Natural killer cell treated with Interleukin-12 subunit alpha and Interleukin-12 subunit beta and Interleukin-15 and Interleukin-18, amount 100 ng/mL, for 72 hours (primary cell): ENCODE measurements at regions not wholly inside any gene's neighbourhood (a gene's known extent, or its start where the extent isn't known, plus 50 kb on each side); places are given as distances from the start of the nearest gene placed in this dataset.

Source experiments
- ATAC-seq, 2 donors: fragments of 150-1000 bp; cut with Tn5 transposase in 1 of 2; sonication (Bioruptor Pico), chemical (Tn5 transposase) in 1 of 2; 2 replicates each; pipeline ENCODE4 v1.10.0; 2021
- DNase-seq: peaks from one replicate; pipeline ENCODE4 v3.0.0; 2022; ENCODE audit warnings: low spot score
- H3K27ac Mint-ChIP-seq, 2 donors: 1 replicate in 1 of 2; 2 replicates in 1 of 2; pipeline ENCODE4 v1.8.0; 2022; ENCODE audit warnings: mixed read lengths in 2 of 2, mild to moderate bottlenecking in 1 of 2, moderate library complexity in 1 of 2
- H3K27me3 Mint-ChIP-seq, 2 donors: 1 replicate in 1 of 2; 2 replicates in 1 of 2; pipeline ENCODE4 v1.8.0; 2022; ENCODE audit warnings: mixed read lengths in 2 of 2
- H3K36me3 Mint-ChIP-seq: one replicate; pipeline ENCODE4 v1.8.0; 2022; ENCODE audit warnings: mixed read lengths
- H3K4me1 Mint-ChIP-seq, 2 donors: 1 replicate in 1 of 2; 2 replicates in 1 of 2; pipeline ENCODE4 v1.8.0; 2022; ENCODE audit warnings: low read depth in 2 of 2, mixed read lengths in 2 of 2, mild to moderate bottlenecking in 1 of 2
- H3K4me3 Mint-ChIP-seq: one replicate; pipeline ENCODE4 v1.8.0; 2022; ENCODE audit warnings: mixed read lengths
- H3K9me3 Mint-ChIP-seq: 2 replicates; pipeline ENCODE4 v1.8.0; 2022; ENCODE audit warnings: mixed read lengths

DNA sequence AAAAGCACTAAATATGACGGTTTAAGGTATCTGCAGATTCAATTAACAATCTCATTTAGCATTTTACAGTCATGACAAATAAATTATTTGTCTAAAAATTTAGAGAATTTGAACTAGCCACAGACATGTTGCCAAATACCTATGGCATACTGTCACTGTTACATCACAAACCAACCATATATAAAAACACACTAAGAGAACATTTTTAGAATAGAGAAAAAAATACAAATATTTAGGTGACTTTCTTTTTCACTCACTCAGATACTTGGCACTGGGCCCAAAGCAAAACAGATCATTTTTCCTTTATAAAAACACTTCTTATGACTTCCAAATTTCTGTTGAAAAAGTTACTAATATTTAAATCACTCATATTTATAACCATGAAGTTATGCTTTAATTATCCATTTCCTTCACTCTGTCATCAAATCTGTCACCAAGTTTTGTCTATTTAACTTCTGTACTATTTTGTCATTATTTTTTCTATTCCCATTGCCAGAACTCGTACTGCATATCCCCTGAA, 644.7 kb downstream of the OTOL1 start:
- no peaks in the 10 kb centered on the region for H3K4me1 Mint-ChIP-seq
- no peak overlapping the region for H3K4me3 Mint-ChIP-seq
- no peak for ATAC-seq
- no peaks in the 10 kb centered on the region for H3K27me3 Mint-ChIP-seq
- no peaks in the 10 kb centered on the region for H3K36me3 Mint-ChIP-seq
- DNase-seq = no peak
- no peak overlapping the region for H3K27ac Mint-ChIP-seq
- H3K9me3 Mint-ChIP-seq = peaks cover 3% of the 10 kb centered on the region

DNA sequence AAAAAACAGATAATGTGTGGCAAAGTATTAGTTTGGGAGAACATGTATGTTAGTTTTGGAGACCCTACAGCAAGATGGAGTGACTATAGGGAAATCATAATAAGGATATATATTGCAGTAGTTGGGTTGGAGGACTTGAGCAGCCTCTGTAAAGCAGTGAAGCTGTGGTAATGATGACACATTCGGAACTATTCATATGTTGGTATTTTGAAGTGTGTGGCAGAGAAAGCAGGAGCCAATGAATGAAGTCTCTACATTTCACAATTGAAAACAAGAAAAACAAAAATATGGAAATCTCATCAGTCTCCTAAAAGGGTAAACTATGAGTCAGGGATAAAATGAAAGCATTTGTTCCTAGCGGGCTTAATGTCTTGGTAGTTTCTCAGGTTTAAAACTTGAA, 645.9 kb downstream of the OTOL1 start:
- Mint-ChIP-seq H3K4me1 (no peaks in the 10 kb centered on the region), H3K27me3 (no peaks in the 10 kb centered on the region), H3K27ac (no peak overlapping the region), H3K9me3 (peaks cover 3% of the 10 kb centered on the region), H3K4me3 (no peak overlapping the region), H3K36me3 (no peaks in the 10 kb centered on the region)
- ATAC-seq = no peak
- DNase-seq = no peak

GRCh38 chr3:162143180-162143579, 646.6 kb downstream of the OTOL1 start:
- no peak for DNase-seq
- Mint-ChIP-seq H3K4me3 (no peak overlapping the region), H3K36me3 (no peaks in the 10 kb centered on the region), H3K27me3 (no peaks in the 10 kb centered on the region), H3K9me3 (peaks cover 3% of the 10 kb centered on the region), H3K4me1 (no peaks in the 10 kb centered on the region), H3K27ac (no peak overlapping the region)
- no peak for ATAC-seq

GRCh38 chr3:162147996-162148395, 651.4 kb downstream of the OTOL1 start:
- Mint-ChIP-seq H3K9me3 (peaks cover 3% of the 10 kb centered on the region), H3K27ac (no peak overlapping the region), H3K4me3 (no peak overlapping the region), H3K36me3 (no peaks in the 10 kb centered on the region), H3K27me3 (no peaks in the 10 kb centered on the region), H3K4me1 (no peaks in the 10 kb centered on the region)
- ATAC-seq (no peak), DNase-seq (no peak)

DNA sequence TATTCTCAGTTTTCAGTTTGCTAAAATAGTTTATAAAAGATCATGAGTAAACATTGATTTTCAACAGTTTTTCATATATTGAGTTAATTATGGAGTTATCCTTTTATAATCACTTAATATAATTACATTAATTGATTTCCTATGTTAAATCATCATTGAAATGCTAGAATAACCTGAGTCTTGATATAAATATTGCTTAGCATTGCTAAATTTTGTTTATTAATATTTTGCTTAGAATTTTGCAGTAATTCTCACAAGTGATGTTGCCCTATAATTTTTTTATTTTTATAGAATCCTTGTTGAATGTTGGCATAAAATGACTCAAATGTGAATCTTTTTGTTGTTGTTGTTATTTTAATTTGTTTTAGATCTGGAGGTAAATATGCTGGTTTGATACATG, 654.2 kb downstream of the OTOL1 start:
- Mint-ChIP-seq H3K4me1 (no peaks in the 10 kb centered on the region), H3K4me3 (no peak overlapping the region), H3K36me3 (no peaks in the 10 kb centered on the region), H3K27ac (no peak overlapping the region), H3K9me3 (no peaks in the 10 kb centered on the region), H3K27me3 (no peaks in the 10 kb centered on the region)
- DNase-seq (no peak), ATAC-seq (no peak)

- H3K4me3 Mint-ChIP-seq = no peak overlapping the region
- H3K27ac Mint-ChIP-seq = no peak overlapping the region
- no peaks in the 10 kb centered on the region for H3K36me3 Mint-ChIP-seq
- no peaks in the 10 kb centered on the region for H3K9me3 Mint-ChIP-seq
- no peak for ATAC-seq
- H3K4me1 Mint-ChIP-seq = no peaks in the 10 kb centered on the region
- no peaks in the 10 kb centered on the region for H3K27me3 Mint-ChIP-seq
- DNase-seq = no peak
Observed at GRCh38 chr3:162152636-162153035, 656.0 kb downstream of the OTOL1 start.

- Mint-ChIP-seq H3K27me3 (no peaks in the 10 kb centered on the region), H3K4me3 (no peak overlapping the region), H3K27ac (no peak overlapping the region), H3K36me3 (no peaks in the 10 kb centered on the region), H3K4me1 (no peaks in the 10 kb centered on the region), H3K9me3 (peaks cover 15% of the 10 kb centered on the region)
- no peak for DNase-seq
- ATAC-seq = no peak
Observed at GRCh38 chr3:162161595-162161994, 665.0 kb downstream of the OTOL1 start.

DNA sequence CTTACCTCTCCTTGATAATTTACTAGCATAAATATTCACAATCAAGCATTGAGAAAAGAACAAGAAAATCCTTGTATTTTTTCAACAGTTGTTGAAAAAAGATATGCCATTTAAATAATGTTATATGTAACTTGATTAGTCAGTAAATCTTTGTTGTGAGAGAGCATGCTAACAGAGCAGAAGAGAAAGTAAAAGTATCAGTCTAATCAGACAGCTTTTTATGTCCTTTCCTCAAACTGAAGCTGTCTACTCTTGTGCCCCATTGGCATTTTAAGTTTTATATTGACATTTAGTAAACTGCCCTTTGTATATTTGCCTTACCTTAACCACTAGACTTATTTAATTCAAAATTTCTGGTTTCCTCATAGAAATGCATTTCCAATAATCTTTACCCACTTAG, 668.7 kb downstream of the OTOL1 start:
- ATAC-seq (no peak), DNase-seq (no peak)
- Mint-ChIP-seq H3K9me3 (peaks cover 16% of the 10 kb centered on the region), H3K27me3 (no peaks in the 10 kb centered on the region), H3K4me3 (no peak overlapping the region), H3K4me1 (no peaks in the 10 kb centered on the region), H3K36me3 (no peaks in the 10 kb centered on the region), H3K27ac (no peak overlapping the region)

DNA sequence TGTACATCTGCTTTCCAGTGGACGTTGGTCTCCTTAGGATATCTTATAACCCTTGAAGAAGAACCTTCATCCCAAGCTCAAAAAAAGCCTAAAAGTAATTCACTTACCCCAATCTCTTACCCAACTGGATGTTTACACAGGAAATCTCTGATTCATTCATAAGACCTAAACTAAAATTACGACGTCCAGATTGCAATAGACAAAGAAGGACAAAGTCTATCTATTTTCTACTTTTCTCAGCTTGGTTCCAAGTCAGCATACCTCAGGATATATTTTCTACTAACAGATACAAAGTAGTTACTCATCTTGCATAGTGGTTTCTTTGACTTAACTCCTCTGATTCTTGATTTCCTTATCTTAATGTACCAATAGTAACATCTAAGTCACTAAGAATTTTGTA, 669.9 kb downstream of the OTOL1 start:
- DNase-seq (no peak), ATAC-seq (no peak)
- no peaks in the 10 kb centered on the region for H3K36me3 Mint-ChIP-seq
- H3K27ac Mint-ChIP-seq = no peak overlapping the region
- no peaks in the 10 kb centered on the region for H3K4me1 Mint-ChIP-seq
- no peak overlapping the region for H3K4me3 Mint-ChIP-seq
- peaks cover 16% of the 10 kb centered on the region for H3K9me3 Mint-ChIP-seq
- H3K27me3 Mint-ChIP-seq = no peaks in the 10 kb centered on the region

- H3K27ac Mint-ChIP-seq = no peak overlapping the region
- DNase-seq (no peak), ATAC-seq (no peak)
- H3K9me3 Mint-ChIP-seq = peaks cover 23% of the 10 kb centered on the region
- H3K4me1 Mint-ChIP-seq = no peaks in the 10 kb centered on the region
- no peaks in the 10 kb centered on the region for H3K27me3 Mint-ChIP-seq
- no peak overlapping the region for H3K4me3 Mint-ChIP-seq
- H3K36me3 Mint-ChIP-seq = no peaks in the 10 kb centered on the region
Observed at GRCh38 chr3:162168715-162169114, 672.1 kb downstream of the OTOL1 start.

DNA sequence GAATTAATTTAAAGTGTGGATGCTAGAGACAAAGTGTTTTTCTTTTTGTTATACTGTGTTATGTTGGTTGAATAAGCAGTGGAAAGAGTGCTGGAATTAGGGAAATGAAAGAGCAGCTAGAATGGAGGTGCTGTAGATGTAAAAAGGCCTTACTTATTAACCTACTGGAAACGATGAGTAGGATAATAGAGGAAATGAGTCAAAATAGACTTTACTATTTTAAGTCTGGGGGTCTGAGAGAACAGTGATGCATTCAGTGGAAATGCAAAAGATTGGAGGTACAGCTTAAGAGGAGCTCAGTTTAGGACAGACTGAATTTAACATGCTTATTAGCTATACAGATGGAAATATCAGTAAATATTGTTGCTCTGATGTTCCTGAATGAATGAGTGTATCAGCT, 674.0 kb downstream of the OTOL1 start:
- Mint-ChIP-seq H3K27ac (no peak overlapping the region), H3K36me3 (no peaks in the 10 kb centered on the region), H3K4me3 (no peak overlapping the region), H3K27me3 (no peaks in the 10 kb centered on the region), H3K4me1 (no peaks in the 10 kb centered on the region), H3K9me3 (peaks cover 23% of the 10 kb centered on the region)
- ATAC-seq (no peak), DNase-seq (no peak)

- ATAC-seq (no peak), DNase-seq (no peak)
- Mint-ChIP-seq H3K4me1 (no peaks in the 10 kb centered on the region), H3K4me3 (no peak overlapping the region), H3K27ac (no peak overlapping the region), H3K36me3 (no peaks in the 10 kb centered on the region), H3K9me3 (peaks cover 24% of the 10 kb centered on the region), H3K27me3 (no peaks in the 10 kb centered on the region)
Observed at GRCh38 chr3:162171970-162172369, 675.4 kb downstream of the OTOL1 start.

GRCh38 chr3:162175145-162175544, 678.5 kb downstream of the OTOL1 start:
- no peak overlapping the region for H3K27ac Mint-ChIP-seq
- no peaks in the 10 kb centered on the region for H3K36me3 Mint-ChIP-seq
- DNase-seq (no peak), ATAC-seq (no peak)
- no peak overlapping the region for H3K4me3 Mint-ChIP-seq
- no peaks in the 10 kb centered on the region for H3K27me3 Mint-ChIP-seq
- peaks cover 21% of the 10 kb centered on the region for H3K9me3 Mint-ChIP-seq
- no peaks in the 10 kb centered on the region for H3K4me1 Mint-ChIP-seq

- no peak overlapping the region for H3K4me3 Mint-ChIP-seq
- ATAC-seq (no peak), DNase-seq (no peak)
- no peaks in the 10 kb centered on the region for H3K4me1 Mint-ChIP-seq
- H3K36me3 Mint-ChIP-seq = no peaks in the 10 kb centered on the region
- H3K27me3 Mint-ChIP-seq = no peaks in the 10 kb centered on the region
- no peak overlapping the region for H3K27ac Mint-ChIP-seq
- H3K9me3 Mint-ChIP-seq = peaks cover 17% of the 10 kb centered on the region
Observed at GRCh38 chr3:162175878-162176277, 679.3 kb downstream of the OTOL1 start.

DNA sequence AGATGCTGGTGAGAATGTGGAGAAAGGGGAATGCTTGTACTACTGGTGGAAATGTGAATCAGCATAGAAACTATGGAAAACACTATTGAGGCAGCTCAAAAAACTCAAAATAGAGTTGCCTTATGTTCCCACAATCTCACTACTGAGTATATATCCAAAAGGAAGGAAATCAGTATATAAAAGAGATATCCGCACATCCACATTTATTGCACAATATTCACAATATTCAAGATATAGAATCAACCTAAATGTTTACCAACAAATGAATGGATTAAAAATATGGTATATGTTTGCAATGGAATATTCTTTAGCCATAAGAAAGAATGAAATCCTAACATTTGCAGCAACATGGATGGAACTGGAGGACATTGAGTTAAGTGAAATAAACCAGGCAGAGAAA, 686.8 kb downstream of the OTOL1 start:
- no peaks in the 10 kb centered on the region for H3K4me1 Mint-ChIP-seq
- DNase-seq (no peak), ATAC-seq (no peak)
- H3K36me3 Mint-ChIP-seq = peaks cover 4% of the 10 kb centered on the region
- H3K4me3 Mint-ChIP-seq = no peak overlapping the region
- H3K27ac Mint-ChIP-seq = no peak overlapping the region
- H3K9me3 Mint-ChIP-seq = peaks cover 4% of the 10 kb centered on the region
- no peaks in the 10 kb centered on the region for H3K27me3 Mint-ChIP-seq
